ENCODE measurements at regions not wholly inside any gene's neighbourhood (a gene's known extent, or its start where the extent isn't known, plus 50 kb on each side); places are given as distances from the start of the nearest gene placed in this dataset.
"Not testable (repeated sequence)": the region's sequence is repeated elsewhere in the genome, so short reads cannot be mapped to it uniquely, and the experiment has no call there.

- no peak for DNase-seq
Measured at GRCh38 chr12:73950507-73950906, 587.1 kb upstream of the ATXN7L3B start.

- DNase-seq = no peak
Measured at GRCh38 chr12:73951956-73952703, 585.5 kb upstream of the ATXN7L3B start.

- no peak for DNase-seq
Measured at GRCh38 chr12:73964641-73965040, 573.0 kb upstream of the ATXN7L3B start.

GRCh38 chr12:73973486-73973885 lies 564.1 kb upstream of the ATXN7L3B start:
- DNase-seq = no peak

DNA sequence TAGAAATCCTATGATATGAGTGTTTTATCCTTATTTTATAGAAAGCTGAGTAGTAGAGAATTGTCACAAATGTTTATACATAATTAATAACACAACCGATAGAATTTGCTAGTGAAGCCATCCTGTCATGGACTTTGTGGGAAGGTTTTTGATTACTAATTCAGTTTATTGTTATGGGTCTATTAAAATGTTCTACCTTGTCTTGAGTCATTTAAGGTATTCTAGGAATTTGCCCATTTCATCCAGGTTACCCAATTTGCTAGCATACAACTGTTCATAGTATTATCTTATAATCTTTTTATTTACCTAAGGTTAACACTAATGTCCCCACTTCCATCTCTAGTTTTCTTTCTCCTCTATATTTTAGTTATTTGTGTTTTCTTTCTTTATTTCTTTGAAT lies 553.1 kb upstream of the ATXN7L3B start:
- DNase-seq = no peak

DNA sequence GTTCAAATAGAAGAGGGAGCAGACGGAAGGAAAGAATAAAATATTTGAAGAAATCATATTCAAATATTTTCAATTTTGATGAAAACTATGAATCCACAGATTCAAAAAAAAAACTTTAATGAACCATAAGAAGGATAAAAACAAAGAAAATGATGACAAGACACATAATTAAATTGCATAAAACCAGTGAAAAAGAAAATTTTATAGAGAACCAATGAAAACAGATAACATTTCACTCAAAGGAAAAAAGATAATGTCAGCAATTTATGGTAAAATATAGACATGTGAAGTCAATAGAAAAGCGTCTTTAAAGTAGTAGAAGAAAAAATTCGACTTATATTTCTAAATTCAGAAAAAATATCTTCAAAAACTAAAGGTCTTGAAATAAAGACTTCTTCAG lies 546.5 kb upstream of the ATXN7L3B start:
- DNase-seq = no peak

DNA sequence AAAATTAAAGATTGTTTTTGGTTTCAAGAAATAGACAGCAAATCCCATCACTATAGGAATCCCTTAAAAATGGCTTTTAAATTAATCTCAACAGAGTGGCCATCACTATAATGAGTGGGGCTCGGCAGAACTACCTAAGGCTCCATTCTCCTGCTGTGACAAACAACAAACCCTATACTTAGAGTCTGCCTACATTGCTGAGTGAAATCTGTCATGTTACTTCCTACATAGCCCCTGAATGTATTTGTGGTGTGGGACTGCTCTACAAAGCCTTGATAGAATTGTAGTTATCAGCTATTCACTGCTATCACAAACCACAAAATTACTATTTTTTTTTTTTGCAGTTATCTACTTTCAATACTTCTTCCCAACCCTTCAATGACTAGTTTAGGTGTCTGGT lies 538.7 kb upstream of the ATXN7L3B start:
- no peak for DNase-seq

DNA sequence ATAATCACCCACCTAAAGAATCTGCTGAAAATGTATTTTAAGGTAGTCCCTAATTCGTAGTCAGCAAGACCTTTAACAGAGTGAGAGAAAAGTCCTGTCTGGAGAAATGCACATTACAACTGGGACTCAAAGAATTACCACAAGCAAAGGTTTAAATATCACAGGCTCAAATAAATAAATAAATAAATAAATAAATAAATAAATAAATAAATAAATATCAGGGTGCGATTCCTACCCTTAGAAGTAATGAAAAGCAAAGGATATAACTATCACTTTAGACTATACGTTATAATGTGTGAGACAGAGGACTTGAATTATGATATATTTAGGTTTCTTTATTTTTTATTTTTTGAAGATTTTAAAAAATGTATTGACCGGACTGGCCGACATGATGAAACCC lies 522.5 kb upstream of the ATXN7L3B start:
- DNase-seq = no peak

- not testable (repeated sequence) for DNase-seq
Measured at GRCh38 chr12:74016324-74016723, 521.3 kb upstream of the ATXN7L3B start.

- no peak for DNase-seq
Measured at GRCh38 chr12:74018849-74019248, 518.8 kb upstream of the ATXN7L3B start.

- DNase-seq = peak in 1 of 2 donors; percentile 5
Measured at GRCh38 chr12:74021937-74022336, 515.7 kb upstream of the ATXN7L3B start.

- DNase-seq = no peak
Measured at GRCh38 chr12:74031045-74031444, 506.6 kb upstream of the ATXN7L3B start.

DNA sequence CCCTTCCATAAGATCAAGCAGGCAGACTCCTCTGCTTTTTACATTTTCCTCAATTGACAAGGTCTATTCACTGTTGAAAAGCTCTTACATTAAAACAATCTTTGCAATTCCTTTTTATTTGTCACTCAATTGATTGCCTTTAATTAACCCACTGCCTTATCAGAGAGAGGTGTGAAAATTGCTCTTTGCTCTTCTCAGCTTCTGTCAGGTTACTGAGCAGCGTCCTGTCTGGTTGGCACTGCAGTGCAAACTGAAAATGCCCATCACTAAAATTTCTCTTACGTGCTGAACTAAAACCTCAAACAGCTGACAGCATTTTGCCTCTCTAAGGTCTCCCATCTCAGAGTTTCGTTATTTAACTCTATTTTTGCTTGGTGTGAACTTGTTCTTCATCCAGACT lies 504.1 kb upstream of the ATXN7L3B start:
- no peak for DNase-seq

GRCh38 chr12:74039138-74039537 lies 498.5 kb upstream of the ATXN7L3B start:
- not testable (repeated sequence) for DNase-seq

DNA sequence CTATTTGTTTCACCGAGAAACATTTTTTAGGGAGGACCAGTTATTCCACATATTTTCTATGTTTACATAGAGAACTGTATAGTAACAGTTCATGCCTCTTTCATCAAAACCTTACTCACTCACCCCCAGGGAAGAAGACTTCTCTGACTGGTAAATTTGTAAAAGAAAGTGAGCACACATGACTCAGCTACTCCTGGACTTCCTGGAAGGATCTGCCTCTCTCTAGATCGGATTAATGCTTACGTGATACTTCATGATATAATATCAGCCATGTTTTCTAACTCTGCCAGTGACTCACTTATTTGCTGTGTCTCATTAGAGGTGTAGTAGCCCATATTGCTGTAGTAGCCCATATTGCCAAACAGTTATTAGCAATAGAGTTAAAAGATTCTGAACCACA lies 494.3 kb upstream of the ATXN7L3B start:
- peak in 1 of 2 donors; percentile 9 for DNase-seq

GRCh38 chr12:74049348-74049747 lies 488.3 kb upstream of the ATXN7L3B start:
- DNase-seq = no peak

DNA sequence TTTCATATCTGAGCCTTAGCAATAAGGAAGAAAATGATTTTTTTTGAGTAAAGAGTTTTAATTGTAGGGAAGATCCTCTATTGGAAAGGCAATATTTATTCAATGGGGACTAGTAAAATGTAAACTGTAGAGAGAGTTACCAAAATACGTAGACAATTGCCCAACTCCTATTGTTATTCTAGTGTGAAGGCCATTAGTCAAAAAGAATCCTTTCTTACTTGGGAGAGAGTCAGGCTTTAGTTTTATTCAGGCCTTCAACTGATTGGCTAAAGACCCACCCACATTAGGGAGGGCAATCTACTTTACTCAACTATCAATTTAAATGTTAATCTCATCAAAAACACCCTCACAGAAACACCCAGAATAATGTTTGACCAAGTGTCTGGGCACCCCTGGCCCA lies 485.8 kb upstream of the ATXN7L3B start:
- no peak for DNase-seq

- DNase-seq = no peak
Measured at GRCh38 chr12:74066476-74066875, 471.2 kb upstream of the ATXN7L3B start.

- DNase-seq = no peak
Measured at GRCh38 chr12:74071182-74071581, 466.5 kb upstream of the ATXN7L3B start.

- no peak for DNase-seq
Measured at GRCh38 chr12:74076918-74077317, 460.7 kb upstream of the ATXN7L3B start.

DNA sequence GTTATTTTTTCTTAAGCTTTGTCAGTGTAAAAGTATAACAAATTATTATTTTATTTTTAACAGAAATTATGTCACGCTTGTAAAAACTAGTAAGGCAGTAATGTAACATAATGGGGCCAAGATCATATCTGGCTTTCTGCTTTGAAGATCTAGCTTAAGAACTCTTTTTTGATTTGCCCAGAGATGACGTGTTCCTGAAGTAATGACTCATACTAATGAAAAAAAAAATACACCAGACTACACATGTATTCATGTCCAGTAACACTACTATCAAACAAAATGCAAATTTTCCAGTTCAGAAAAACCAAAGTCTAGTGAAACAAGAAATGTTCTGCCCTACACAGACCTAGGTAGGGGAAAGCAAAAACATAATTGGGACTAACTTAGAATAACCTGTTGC lies 432.2 kb upstream of the ATXN7L3B start:
- DNase-seq = no peak

GRCh38 chr12:74108729-74109128 lies 428.9 kb upstream of the ATXN7L3B start:
- DNase-seq = no peak

GRCh38 chr12:74111688-74112360 lies 425.8 kb upstream of the ATXN7L3B start:
- no peak for DNase-seq
